ENCODE measurements at regions not wholly inside any gene's neighbourhood (a gene's known extent, or its start where the extent isn't known, plus 50 kb on each side); places are given as distances from the start of the nearest gene placed in this dataset.

GRCh38 chr10:28906415-28906814 lies 229.1 kb downstream of the BAMBI start:
- CTCF ChIA-PET = no interaction called here
- ATAC-seq = no peak
- no TSS peak for BruUV-seq (replicated peaks)

More at GRCh38 chr10:28906415-28906814, 229.1 kb downstream of the BAMBI start:
- Histone ChIP-seq H3K9ac (ENCODE audit: low read length) (no peak overlapping the region), H3K4me2 (ENCODE audit: low read length) (no peak overlapping the region), H3K4me3 (replicated peaks in 1 of 2; ENCODE audit: low read depth in 1 of 2, low read length in 2 of 2) (no peak overlapping the region), H4K20me1 (ENCODE audit: insufficient read depth) (no peaks in the 10 kb centered on the region), H2AFZ (ENCODE audit: low read depth, low read length, poor library complexity, severe bottlenecking) (no peak overlapping the region), H3K27ac (ENCODE audit: low read depth, low read length) (no peak overlapping the region), H3K79me2 (ENCODE audit: insufficient read depth, low read length) (no peaks in the 10 kb centered on the region), H3K4me1 (ENCODE audit: control insufficient read depth in 1 of 2, insufficient read depth in 2 of 2, low read length in 2 of 2) (no peaks in the 10 kb centered on the region), H3K9me2 (ENCODE audit: insufficient read depth) (no peaks in the 10 kb centered on the region), H3K27me3 (ENCODE audit: insufficient read depth, low read length) (no peaks in the 10 kb centered on the region), H3K36me3 (ENCODE audit: control insufficient read depth in 1 of 2, insufficient read depth in 2 of 2, low read length in 2 of 2) (no peaks in the 10 kb centered on the region), H3K9me3 (ENCODE audit: control insufficient read depth in 1 of 2, insufficient read depth in 1 of 2, low read depth in 1 of 2, low read length in 2 of 2) (no peaks in the 10 kb centered on the region)
- intact Hi-C loops (cut with micrococcal nuclease) = no loop called here
- TF ChIP-seq POLR2A (IDR thresholded peaks at IDR 0.05; ENCODE audit: borderline replicate concordance, extremely low read depth, insufficient read depth, insufficient read length) (no peak), CBX3 (IDR thresholded peaks at IDR 0.05; ENCODE audit: low read depth) (no peak), SIN3A (IDR thresholded peaks at IDR 0.05; ENCODE audit: low read depth) (no peak), SP1 (IDR thresholded peaks at IDR 0.05; ENCODE audit: low read depth) (no peak), ZNF274 (IDR thresholded peaks at IDR 0.05; ENCODE audit: low read depth, low read length) (no peak), YY1 (IDR thresholded peaks at IDR 0.05; ENCODE audit: extremely low read depth, insufficient replicate concordance, low read depth, low read length) (no peak), TCF7L2 (IDR thresholded peaks at IDR 0.05; ENCODE audit: borderline replicate concordance, extremely low read depth, insufficient read depth, insufficient read length) (no peak), ZFX (IDR thresholded peaks at IDR 0.05) (no peak), POLR2AphosphoS5 (IDR thresholded peaks at IDR 0.05; ENCODE audit: low read depth, low read length) (no peak), JUND (IDR thresholded peaks at IDR 0.05) (no peak), REST (IDR thresholded peaks at IDR 0.05; ENCODE audit: low read depth) (no peak)
- TF ChIP-seq, protein P1, sequence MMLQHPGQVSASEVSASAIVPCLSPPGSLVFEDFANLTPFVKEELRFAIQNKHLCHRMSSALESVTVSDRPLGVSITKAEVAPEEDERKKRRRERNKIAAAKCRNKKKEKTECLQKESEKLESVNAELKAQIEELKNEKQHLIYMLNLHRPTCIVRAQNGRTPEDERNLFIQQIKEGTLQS (IDR thresholded peaks at IDR 0.05) = no peak
- TF ChIP-seq, protein P2, sequence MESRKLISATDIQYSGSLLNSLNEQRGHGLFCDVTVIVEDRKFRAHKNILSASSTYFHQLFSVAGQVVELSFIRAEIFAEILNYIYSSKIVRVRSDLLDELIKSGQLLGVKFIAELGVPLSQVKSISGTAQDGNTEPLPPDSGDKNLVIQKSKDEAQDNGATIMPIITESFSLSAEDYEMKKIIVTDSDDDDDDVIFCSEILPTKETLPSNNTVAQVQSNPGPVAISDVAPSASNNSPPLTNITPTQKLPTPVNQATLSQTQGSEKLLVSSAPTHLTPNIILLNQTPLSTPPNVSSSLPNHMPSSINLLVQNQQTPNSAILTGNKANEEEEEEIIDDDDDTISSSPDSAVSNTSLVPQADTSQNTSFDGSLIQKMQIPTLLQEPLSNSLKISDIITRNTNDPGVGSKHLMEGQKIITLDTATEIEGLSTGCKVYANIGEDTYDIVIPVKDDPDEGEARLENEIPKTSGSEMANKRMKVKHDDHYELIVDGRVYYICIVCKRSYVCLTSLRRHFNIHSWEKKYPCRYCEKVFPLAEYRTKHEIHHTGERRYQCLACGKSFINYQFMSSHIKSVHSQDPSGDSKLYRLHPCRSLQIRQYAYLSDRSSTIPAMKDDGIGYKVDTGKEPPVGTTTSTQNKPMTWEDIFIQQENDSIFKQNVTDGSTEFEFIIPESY (IDR thresholded peaks at IDR 0.05; ENCODE audit: extremely low read depth, insufficient replicate concordance, low read length) = no peak
- TF ChIP-seq, protein P3, sequence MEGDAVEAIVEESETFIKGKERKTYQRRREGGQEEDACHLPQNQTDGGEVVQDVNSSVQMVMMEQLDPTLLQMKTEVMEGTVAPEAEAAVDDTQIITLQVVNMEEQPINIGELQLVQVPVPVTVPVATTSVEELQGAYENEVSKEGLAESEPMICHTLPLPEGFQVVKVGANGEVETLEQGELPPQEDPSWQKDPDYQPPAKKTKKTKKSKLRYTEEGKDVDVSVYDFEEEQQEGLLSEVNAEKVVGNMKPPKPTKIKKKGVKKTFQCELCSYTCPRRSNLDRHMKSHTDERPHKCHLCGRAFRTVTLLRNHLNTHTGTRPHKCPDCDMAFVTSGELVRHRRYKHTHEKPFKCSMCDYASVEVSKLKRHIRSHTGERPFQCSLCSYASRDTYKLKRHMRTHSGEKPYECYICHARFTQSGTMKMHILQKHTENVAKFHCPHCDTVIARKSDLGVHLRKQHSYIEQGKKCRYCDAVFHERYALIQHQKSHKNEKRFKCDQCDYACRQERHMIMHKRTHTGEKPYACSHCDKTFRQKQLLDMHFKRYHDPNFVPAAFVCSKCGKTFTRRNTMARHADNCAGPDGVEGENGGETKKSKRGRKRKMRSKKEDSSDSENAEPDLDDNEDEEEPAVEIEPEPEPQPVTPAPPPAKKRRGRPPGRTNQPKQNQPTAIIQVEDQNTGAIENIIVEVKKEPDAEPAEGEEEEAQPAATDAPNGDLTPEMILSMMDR (IDR thresholded peaks at IDR 0.05 in 2 of 3, conservative IDR thresholded peaks at IDR 0.05 in 1 of 3; ENCODE audit: borderline replicate concordance in 1 of 3, insufficient read depth in 1 of 3, low read depth in 2 of 3, low read length in 2 of 3) = no peak
- RAD21 ChIA-PET (ENCODE audit: low non-redundant PET in 1 of 2, low total read pairs in 2 of 2, uncharacterized antibody in 2 of 2, unreplicated experiment in 2 of 2) = no interaction called here
- no peak for DNase-seq (ENCODE audit: low read depth, low spot score)
- POLR2A ChIA-PET = no interaction called here

All from HCT116 (cell line).